Lower leg skin (tissue), 3 donors: ENCODE measurements at regions not wholly inside any gene's neighbourhood (a gene's known extent, or its start where the extent isn't known, plus 50 kb on each side); places are given as distances from the start of the nearest gene placed in this dataset.

ENCODE experiments used
- CTCF ChIP-seq, 3 donors: fragments of 450-650 bp; IDR thresholded peaks; one replicate each; pipeline ENCODE4 v1.5.1; 2016; ENCODE audit warnings: antibody characterized with exemption in 3 of 3, mild to moderate bottlenecking in 3 of 3, moderate library complexity in 2 of 3
- POLR2A ChIP-seq, 2 donors: fragments of 450-650 bp; IDR thresholded peaks; one replicate each; pipeline ENCODE4 v1.6.1; 2016 to 2017; ENCODE audit warnings: antibody characterized with exemption in 2 of 2, mild to moderate bottlenecking in 1 of 2, moderate library complexity in 1 of 2

- TF ChIP-seq CTCF (IDR thresholded peaks at IDR 0.05), result no peak
- no peak for TF ChIP-seq POLR2A (IDR thresholded peaks at IDR 0.05)
Measured at GRCh38 chr16:17552351-17552750, 81.6 kb upstream of the XYLT1 start.
